GM19324 (cell line): ENCODE measurements at regions not wholly inside any gene's neighbourhood (a gene's known extent, or its start where the extent isn't known, plus 50 kb on each side); places are given as distances from the start of the nearest gene placed in this dataset.
"Not testable (repeated sequence)": the region's sequence is repeated elsewhere in the genome, so short reads cannot be mapped to it uniquely, and the experiment has no call there.

Source experiments
- ATAC-seq: cut with Tn5 transposase; IDR thresholded peaks from one replicate; pipeline ENCODE4 v1.9.1; 2021; ENCODE audit warnings: mild to moderate bottlenecking, moderate library complexity; ENCODE audit not compliant: unreplicated experiment, low FRiP score

GRCh38 chr1:121517586-121518230, 332.9 kb downstream of the SRGAP2C start:
- no peak for ATAC-seq

- ATAC-seq = no peak
These were observed 333.9 kb downstream of the SRGAP2C start for GRCh38 chr1:121518726-121519041.

GRCh38 chr1:121519042-121519755, 334.4 kb downstream of the SRGAP2C start:
- peak; percentile 59 for ATAC-seq

GRCh38 chr1:121519756-121520286, 335.0 kb downstream of the SRGAP2C start:
- not testable (repeated sequence) for ATAC-seq

- no peak for ATAC-seq
These were observed 337.4 kb downstream of the SRGAP2C start for GRCh38 chr1:121522061-121522759.

- not testable (repeated sequence) for ATAC-seq
These were observed 338.3 kb downstream of the SRGAP2C start for GRCh38 chr1:121523112-121523511.

- no peak for ATAC-seq
These were observed 340.6 kb downstream of the SRGAP2C start for GRCh38 chr1:121525355-121525754.

GRCh38 chr1:121528958-121529357, 344.2 kb downstream of the SRGAP2C start:
- ATAC-seq = not testable (repeated sequence)

- ATAC-seq = not testable (repeated sequence)
These were observed 345.3 kb downstream of the SRGAP2C start for GRCh38 chr1:121530026-121530425.

- ATAC-seq = not testable (repeated sequence)
These were observed 347.0 kb downstream of the SRGAP2C start for GRCh38 chr1:121531747-121532146.

- ATAC-seq = not testable (repeated sequence)
These were observed 353.4 kb downstream of the SRGAP2C start for GRCh38 chr1:121538148-121538547.

- ATAC-seq = no peak
These were observed 354.3 kb downstream of the SRGAP2C start for GRCh38 chr1:121538943-121539575.

GRCh38 chr1:121543988-121544387, 359.2 kb downstream of the SRGAP2C start:
- not testable (repeated sequence) for ATAC-seq

GRCh38 chr1:121544500-121544899, 359.7 kb downstream of the SRGAP2C start:
- ATAC-seq = no peak

GRCh38 chr1:121545899-121546298, 361.1 kb downstream of the SRGAP2C start:
- ATAC-seq = not testable (repeated sequence)

- ATAC-seq = no peak
These were observed 362.2 kb downstream of the SRGAP2C start for GRCh38 chr1:121546830-121547591.

GRCh38 chr1:121547726-121548125, 363.0 kb downstream of the SRGAP2C start:
- ATAC-seq = not testable (repeated sequence)

GRCh38 chr1:121550817-121551216, 366.0 kb downstream of the SRGAP2C start:
- not testable (repeated sequence) for ATAC-seq

- ATAC-seq = not testable (repeated sequence)
These were observed 366.7 kb downstream of the SRGAP2C start for GRCh38 chr1:121551491-121551890.

GRCh38 chr1:121556560-121556959, 371.8 kb downstream of the SRGAP2C start:
- ATAC-seq = not testable (repeated sequence)
